HL-60 (cell line): ENCODE measurements at regions not wholly inside any gene's neighbourhood (a gene's known extent, or its start where the extent isn't known, plus 50 kb on each side); places are given as distances from the start of the nearest gene placed in this dataset.

Experiments
- DNase-seq, 2 experiments: peaks; one replicate each; pipeline ENCODE4 v3.0.0-alpha.2; 2010 to 2020; ENCODE audit warnings: low read depth in 1 of 2, low spot score in 1 of 2
- H3K27ac ChIP-seq: fragments of 250-450 bp; sonication (Bioruptor Pico); replicated peaks from 2 replicates; pipeline ENCODE4 v1.5.1; 2020; ENCODE audit warnings: mild to moderate bottlenecking, moderate library complexity
- H3K27me3 ChIP-seq: fragments of 250-450 bp; sonication (Bioruptor Pico); 2 replicates; pipeline ENCODE4 v1.5.1; 2021; ENCODE audit warnings: mild to moderate bottlenecking, moderate library complexity; ENCODE audit not compliant: insufficient read depth, poor library complexity, severe bottlenecking
- H3K4me3 ChIP-seq: replicated peaks from 2 replicates; pipeline ENCODE4 v1.5.1; 2011; ENCODE audit warnings: mild to moderate bottlenecking, control low read depth, low read length; ENCODE audit not compliant: insufficient read depth
- CTCF ChIP-seq: IDR thresholded peaks from one replicate; pipeline ENCODE4 v1.5.1; 2011; ENCODE audit warnings: low read length, control low read depth, inconsistent platforms; ENCODE audit not compliant: insufficient read depth
- GABPA ChIP-seq: IDR thresholded peaks from 2 replicates; pipeline ENCODE4 v1.6.1; 2012; ENCODE audit warnings: low read depth
- POLR2AphosphoS5 ChIP-seq: IDR thresholded peaks from 2 replicates; pipeline ENCODE4 v1.6.1; 2012; ENCODE audit warnings: low read depth
- REST ChIP-seq: IDR thresholded peaks from 2 replicates; pipeline ENCODE4 v1.6.1; 2012; ENCODE audit warnings: low read depth; ENCODE audit not compliant: insufficient replicate concordance
- SPI1 ChIP-seq: IDR thresholded peaks from 2 replicates; pipeline ENCODE4 v1.6.1; 2012; ENCODE audit warnings: low read depth, mild to moderate bottlenecking, borderline replicate concordance

GRCh38 chr10:58101682-58102081 is 166.0 kb downstream of the IPMK start:
- Histone ChIP-seq H3K27me3 (no peaks in the 10 kb centered on the region), H3K4me3 (no peak overlapping the region)
- no peak for TF ChIP-seq SPI1
- no peak for TF ChIP-seq REST
- TF ChIP-seq POLR2AphosphoS5 = no peak
- TF ChIP-seq GABPA = no peak
- TF ChIP-seq CTCF = no peak

GRCh38 chr10:58094985-58095718 is 172.5 kb downstream of the IPMK start:
- no peak for DNase-seq
- no peak overlapping the region for H3K4me3 ChIP-seq
- H3K27me3 ChIP-seq = no peaks in the 10 kb centered on the region
- TF ChIP-seq CTCF (no peak), GABPA (no peak), REST (no peak), SPI1 (no peak), POLR2AphosphoS5 (no peak)
- no peak overlapping the region for H3K27ac ChIP-seq

More at GRCh38 chr10:58101682-58102081, 166.0 kb downstream of the IPMK start:
- no peak for DNase-seq
- no peak overlapping the region for H3K27ac ChIP-seq

- no peak overlapping the region for H3K27ac ChIP-seq
- no peak overlapping the region for H3K4me3 ChIP-seq
- no peaks in the 10 kb centered on the region for H3K27me3 ChIP-seq
- TF ChIP-seq POLR2AphosphoS5 (no peak), GABPA (no peak), SPI1 (no peak), REST (no peak), CTCF (no peak)
- DNase-seq = no peak
These were observed 175.8 kb downstream of the IPMK start for GRCh38 chr10:58091886-58092285.
